HepG2 (cell line): ENCODE measurements at regions not wholly inside any gene's neighbourhood (a gene's known extent, or its start where the extent isn't known, plus 50 kb on each side); places are given as distances from the start of the nearest gene placed in this dataset.
"Not testable (repeated sequence)": the region's sequence is repeated elsewhere in the genome, so short reads cannot be mapped to it uniquely, and the experiment has no call there.

Experiments used
- ATAC-seq: fragments of 200-7000 bp; cut with Tn5 transposase; 3 replicates; pipeline ENCODE4 v1.9.1; 2020; ENCODE audit warnings: mild to moderate bottlenecking, moderate library complexity
- BruUV-seq: library from RNA; stranded (reverse); fragments of 400-500 nt; replicated peaks from 2 replicates; lab custom pipeline; 2021; lab: Mats Ljungman, UMichigan
- CTCF ChIA-PET: fragments of 300-600 bp; formaldehyde crosslinking; extraction: SDS; loops from one replicate; lab custom pipeline; 2021; ENCODE audit warnings: low total read pairs, inconsistent platforms, low intra/inter-chr PET ratio; lab: Yijun Ruan, JAX
- POLR2A ChIA-PET: fragments of 350-600 bp; sonication (Branson Sonifier 250); formaldehyde crosslinking; loops from one replicate; lab custom pipeline; 2020; ENCODE audit warnings: antibody characterized with exemption, inconsistent platforms; lab: Yijun Ruan, JAX
- DNase-seq: peaks from one replicate; pipeline ENCODE4 v3.0.0-alpha.2; 2015; ENCODE audit warnings: low spot score
- FAIRE-seq: peaks from 3 replicates; lab custom pipeline; 2011; peaks lifted over from hg19 to GRCh38; lab: Jason Lieb, UNC
- H2AFZ ChIP-seq: one replicate; pipeline ENCODE4 v1.6.1; 2011; ENCODE audit warnings: low read length, inconsistent platforms
- H3K27ac ChIP-seq: fragments of 300-600 bp; 3 replicates; pipeline ENCODE4 v1.8.0; 2011; ENCODE audit warnings: mixed run types, mild to moderate bottlenecking, mixed read lengths, low read length, inconsistent platforms; ENCODE audit not compliant: insufficient read depth; ENCODE audit errors: extremely low read length
- H3K27me3 ChIP-seq, 2 experiments: fragments of 200-600 bp in 1 of 2; 2 replicates in 1 of 2; 3 replicates in 1 of 2; pipeline versions ENCODE4 v1.6.0 to v1.8.0; 2011; ENCODE audit warnings: low read length in 2 of 2, mild to moderate bottlenecking in 2 of 2, moderate library complexity in 2 of 2, inconsistent platforms in 1 of 2; ENCODE audit not compliant: insufficient read depth in 2 of 2, control insufficient read depth in 1 of 2
- H3K36me3 ChIP-seq, 2 experiments: fragments of 200-600 bp in 1 of 2; replicated peaks in 1 of 2; 2 replicates in 1 of 2; 3 replicates in 1 of 2; pipeline versions ENCODE4 v1.5.1 to v1.8.0; 2011; ENCODE audit warnings: low read length in 2 of 2, inconsistent platforms in 1 of 2; ENCODE audit not compliant: insufficient read depth in 2 of 2, control insufficient read depth in 1 of 2
- H3K4me1 ChIP-seq: 2 replicates; pipeline ENCODE4 v1.5.1; 2012; ENCODE audit warnings: low read length, inconsistent platforms; ENCODE audit not compliant: insufficient read depth
- H3K4me2 ChIP-seq: 2 replicates; pipeline ENCODE4 v1.6.0; 2011; ENCODE audit warnings: low read depth, low read length, inconsistent platforms
- H3K4me3 ChIP-seq, 3 experiments: fragments of 200-600 bp in 1 of 3; sonication (generic), shearing (Covaris generic) in 1 of 3; replicated peaks in 1 of 3; 2 replicates each; pipeline ENCODE4 v1.5.1; 2011 to 2016; ENCODE audit warnings: low read length in 3 of 3, inconsistent platforms in 2 of 3, low read depth in 2 of 3, mild to moderate bottlenecking in 2 of 3, control low read depth in 1 of 3, mixed read lengths in 1 of 3; ENCODE audit not compliant: insufficient read depth in 1 of 3
- H3K79me2 ChIP-seq: one replicate; pipeline ENCODE4 v1.6.1; 2011; ENCODE audit warnings: low read length, inconsistent platforms; ENCODE audit not compliant: insufficient read depth
- H3K9ac ChIP-seq: 2 replicates; pipeline ENCODE4 v1.6.0; 2011; ENCODE audit warnings: mild to moderate bottlenecking, low read depth, low read length, inconsistent platforms; ENCODE audit not compliant: insufficient read depth
- H3K9me3 ChIP-seq: 2 replicates; pipeline ENCODE4 v1.5.1; 2012; ENCODE audit warnings: mild to moderate bottlenecking, low read length
- H4K20me1 ChIP-seq: 2 replicates; pipeline ENCODE4 v1.6.0; 2011; ENCODE audit warnings: inconsistent platforms, mild to moderate bottlenecking, low read length, moderate library complexity; ENCODE audit not compliant: insufficient read depth
- CHCHD3 ChIP-seq: sonication (generic); formaldehyde crosslinking; IDR thresholded peaks from 2 replicates; pipeline ENCODE4 v1.8.0; 2022; ENCODE audit warnings: mild to moderate bottlenecking, missing genetic modification reagents, moderate library complexity
- DR1 ChIP-seq: sonication (generic); formaldehyde crosslinking; IDR thresholded peaks from 2 replicates; pipeline ENCODE4 v1.8.0; 2021; ENCODE audit warnings: mild to moderate bottlenecking, missing genetic modification reagents, inconsistent platforms
- MIER2 ChIP-seq: IDR thresholded peaks from 2 replicates; pipeline ENCODE4 v1.6.1; 2016; ENCODE audit warnings: missing biosample characterization, missing genetic modification reagents
- ZNF547 ChIP-seq: sonication (generic); formaldehyde crosslinking; IDR thresholded peaks from 2 replicates; pipeline ENCODE4 v1.5.1; 2020; ENCODE audit warnings: mild to moderate bottlenecking, missing genetic modification reagents
- WGBS: methylation state at CpG from one replicate; pipeline ENCODE4 v1.1.6; 2017; ENCODE audit warnings: low lambda C conversion rate; 5-methylcytosine and 5-hydroxymethylcytosine counted together
- in situ Hi-C: cut with HindIII; loops from 2 replicates; pipeline ENCODE4 v1.10.0; 2017; ENCODE audit warnings: low pct_unique_long_range_greater_than_20kb; ENCODE audit not compliant: extremely low pct_ligation_motif_present
- intact Hi-C: fragments of 100-400 bp; cut with micrococcal nuclease; formaldehyde crosslinking; loops from one replicate; pipeline ENCODE4 v1.10.0; 2022; ENCODE audit not compliant: unreplicated experiment
- TF ChIP-seq, protein P1 (sequence below): IDR thresholded peaks from 2 replicates; pipeline ENCODE4 v1.6.1; 2016; ENCODE audit warnings: missing compliant biosample characterization, missing genetic modification reagents, borderline replicate concordance

DNA sequence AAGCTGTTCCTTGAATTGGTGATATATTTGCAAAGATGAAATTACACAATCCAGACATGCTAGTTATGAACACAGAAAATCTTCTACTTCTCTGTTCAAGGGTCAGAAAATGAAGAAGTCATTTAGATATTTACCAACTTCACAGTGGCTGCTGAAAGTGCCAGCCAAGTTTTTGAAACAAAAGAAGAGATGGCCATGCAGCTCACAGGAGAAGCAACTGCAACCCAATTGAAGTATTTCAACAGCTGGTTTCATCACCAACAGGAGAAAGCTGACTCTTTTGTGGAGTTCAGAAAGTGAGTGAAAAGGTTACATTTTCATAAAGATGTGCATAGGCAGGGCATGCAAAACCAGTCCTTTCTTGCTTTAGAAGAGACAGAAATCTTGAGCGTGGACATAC is 70.1 kb upstream of the LSM6 start (continued):
- TF ChIP-seq ZNF547 (CRISPR knock-in tag): no peak
- TF ChIP-seq, protein P1, sequence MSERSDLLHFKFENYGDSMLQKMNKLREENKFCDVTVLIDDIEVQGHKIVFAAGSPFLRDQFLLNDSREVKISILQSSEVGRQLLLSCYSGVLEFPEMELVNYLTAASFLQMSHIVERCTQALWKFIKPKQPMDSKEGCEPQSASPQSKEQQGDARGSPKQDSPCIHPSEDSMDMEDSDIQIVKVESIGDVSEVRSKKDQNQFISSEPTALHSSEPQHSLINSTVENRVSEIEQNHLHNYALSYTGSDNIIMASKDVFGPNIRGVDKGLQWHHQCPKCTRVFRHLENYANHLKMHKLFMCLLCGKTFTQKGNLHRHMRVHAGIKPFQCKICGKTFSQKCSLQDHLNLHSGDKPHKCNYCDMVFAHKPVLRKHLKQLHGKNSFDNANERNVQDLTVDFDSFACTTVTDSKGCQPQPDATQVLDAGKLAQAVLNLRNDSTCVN (CRISPR knock-in tag): no peak

DNA sequence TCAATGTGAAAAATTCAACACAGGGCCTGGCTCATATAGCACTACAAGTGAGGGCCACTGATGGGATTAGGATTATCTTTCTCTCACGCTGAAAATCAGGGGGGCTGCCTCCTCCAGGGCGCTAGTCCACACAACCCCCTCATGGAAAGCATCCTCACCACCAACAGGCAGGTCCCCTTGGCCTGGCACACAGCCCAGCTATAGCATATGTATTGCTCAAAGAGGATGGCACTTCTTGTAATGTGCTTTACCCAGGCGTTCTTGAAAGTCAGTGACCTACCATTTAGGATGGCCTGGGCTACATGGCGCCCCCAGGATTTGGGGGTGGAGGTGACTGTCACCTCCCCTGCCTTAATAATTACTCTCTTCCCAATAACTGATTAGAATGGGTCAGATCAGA is 71.0 kb upstream of the LSM6 start:
- no peaks in the 10 kb centered on the region for H3K4me1 ChIP-seq
- H3K4me2 ChIP-seq: no peak overlapping the region
- H3K4me3 ChIP-seq: no peak overlapping the region
- H3K27me3 ChIP-seq: no peaks in the 10 kb centered on the region
- no TSS peak for BruUV-seq
- no peak for TF ChIP-seq CHCHD3 (CRISPR knock-in tag)
- TF ChIP-seq DR1 (CRISPR knock-in tag): no peak
- TF ChIP-seq MIER2 (CRISPR knock-in tag): no peak
- DNase-seq (no peak), ATAC-seq (no peak), FAIRE-seq (no peak)
- H3K9me3 ChIP-seq: no peaks in the 10 kb centered on the region
- H3K36me3 ChIP-seq: no peaks in the 10 kb centered on the region
- no peaks in the 10 kb centered on the region for H3K79me2 ChIP-seq
- WGBS: 0% methylated on average over 2 of the region's 4 CpGs
- in situ Hi-C loops (no loop called here), intact Hi-C loops (no loop called here)
- POLR2A ChIA-PET: no interaction called here
- no peak overlapping the region for H3K9ac ChIP-seq
- CTCF ChIA-PET: no interaction called here
- no peak overlapping the region for H3K27ac ChIP-seq
- H2AFZ ChIP-seq: no peak overlapping the region
- H4K20me1 ChIP-seq: no peaks in the 10 kb centered on the region

DNA sequence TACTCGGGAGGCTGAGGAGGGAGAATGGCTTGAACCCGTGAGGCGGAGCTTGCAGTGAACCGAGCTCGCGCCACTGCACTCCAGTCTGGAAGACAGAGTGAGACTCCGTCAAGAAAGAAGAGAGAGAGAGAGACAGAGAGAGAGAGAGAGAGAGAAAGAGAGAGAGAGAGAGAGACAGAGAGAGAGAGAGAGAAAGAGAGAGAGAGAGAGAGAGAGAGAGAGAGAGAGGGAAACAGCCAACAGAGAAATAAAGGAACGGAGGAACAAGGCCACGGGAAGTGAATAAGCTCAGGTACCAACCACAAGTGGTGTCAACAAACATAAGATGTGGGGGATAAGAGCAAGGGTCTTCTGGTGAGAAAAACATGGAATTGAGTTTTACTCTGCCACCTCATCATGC is 71.5 kb upstream of the LSM6 start:
- in situ Hi-C loops, H3K27ac ChIP-seq, BruUV-seq, H2AFZ ChIP-seq, intact Hi-C loops, CTCF ChIA-PET, H3K4me3 ChIP-seq, DNase-seq, FAIRE-seq, H3K9ac ChIP-seq, H4K20me1 ChIP-seq, POLR2A ChIA-PET, H3K4me2 ChIP-seq, H3K36me3 ChIP-seq, H3K27me3 ChIP-seq, H3K79me2 ChIP-seq, H3K9me3 ChIP-seq, ATAC-seq, H3K4me1 ChIP-seq: not testable (repeated sequence)
- 63% methylated on average over 9 of the region's 9 CpGs for WGBS
